ENCODE measurements at regions not wholly inside any gene's neighbourhood (a gene's known extent, or its start where the extent isn't known, plus 50 kb on each side); places are given as distances from the start of the nearest gene placed in this dataset.
"Not testable (repeated sequence)": the region's sequence is repeated elsewhere in the genome, so short reads cannot be mapped to it uniquely, and the experiment has no call there.

- DNase-seq (ENCODE audit: low read depth): not testable (repeated sequence)
- peak overlapping the region; percentile 33 for H3K4me3 ChIP-seq (ENCODE audit: low read depth, low read length)
These were observed 1834.2 kb downstream of the FOXD4L5 start for GRCh38 chr9:63450836-63451235.

GRCh38 chr9:63425123-63425522 is 1859.9 kb downstream of the FOXD4L5 start:
- H3K4me3 ChIP-seq (ENCODE audit: low read depth, low read length); DNase-seq (ENCODE audit: low read depth): not testable (repeated sequence)

- H3K4me3 ChIP-seq (ENCODE audit: low read depth, low read length): not testable (repeated sequence)
These were observed 1894.1 kb downstream of the FOXD4L5 start for GRCh38 chr9:63390897-63391296.

GRCh38 chr9:63385479-63385878 is 1899.5 kb downstream of the FOXD4L5 start:
- not testable (repeated sequence) for H3K4me3 ChIP-seq (ENCODE audit: low read depth, low read length); DNase-seq (ENCODE audit: low read depth)

More at GRCh38 chr9:63390897-63391296, 1894.1 kb downstream of the FOXD4L5 start:
- not testable (repeated sequence) for DNase-seq (ENCODE audit: low read depth)

GRCh38 chr9:63379864-63380263 is 1905.1 kb downstream of the FOXD4L5 start:
- not testable (repeated sequence) for DNase-seq (ENCODE audit: low read depth); H3K4me3 ChIP-seq (ENCODE audit: low read depth, low read length)

GRCh38 chr9:63354219-63354618 is 1930.8 kb downstream of the FOXD4L5 start:
- not testable (repeated sequence) for H3K4me3 ChIP-seq (ENCODE audit: low read depth, low read length); DNase-seq (ENCODE audit: low read depth)

- not testable (repeated sequence) for DNase-seq (ENCODE audit: low read depth)
These were observed 1937.7 kb downstream of the FOXD4L5 start for GRCh38 chr9:63347347-63347746.

GRCh38 chr9:63346310-63347048 is 1938.5 kb downstream of the FOXD4L5 start:
- not testable (repeated sequence) for H3K4me3 ChIP-seq (ENCODE audit: low read depth, low read length)

More at GRCh38 chr9:63347347-63347746, 1937.7 kb downstream of the FOXD4L5 start:
- H3K4me3 ChIP-seq (ENCODE audit: low read depth, low read length): not testable (repeated sequence)

GRCh38 chr9:63344408-63344807 is 1940.6 kb downstream of the FOXD4L5 start:
- not testable (repeated sequence) for DNase-seq (ENCODE audit: low read depth)

More at GRCh38 chr9:63346310-63347048, 1938.5 kb downstream of the FOXD4L5 start:
- DNase-seq (ENCODE audit: low read depth): peak; percentile 99

GRCh38 chr9:63342528-63342927 is 1942.5 kb downstream of the FOXD4L5 start:
- not testable (repeated sequence) for DNase-seq (ENCODE audit: low read depth); H3K4me3 ChIP-seq (ENCODE audit: low read depth, low read length)

More at GRCh38 chr9:63344408-63344807, 1940.6 kb downstream of the FOXD4L5 start:
- not testable (repeated sequence) for H3K4me3 ChIP-seq (ENCODE audit: low read depth, low read length)

GRCh38 chr9:63337899-63338604 is 1947.0 kb downstream of the FOXD4L5 start:
- DNase-seq (ENCODE audit: low read depth): peak; percentile 83
- not testable (repeated sequence) for H3K4me3 ChIP-seq (ENCODE audit: low read depth, low read length)

GRCh38 chr9:63335286-63335685 is 1949.7 kb downstream of the FOXD4L5 start:
- TF ChIP-seq CTCF (conservative IDR thresholded peaks at IDR 0.05; ENCODE audit: low read depth, low read length): peak; percentile 10
- H3K4me3 ChIP-seq (ENCODE audit: low read depth, low read length); DNase-seq (ENCODE audit: low read depth): not testable (repeated sequence)

GRCh38 chr9:63334187-63334586 is 1950.8 kb downstream of the FOXD4L5 start:
- not testable (repeated sequence) for DNase-seq (ENCODE audit: low read depth); H3K4me3 ChIP-seq (ENCODE audit: low read depth, low read length)

- not testable (repeated sequence) for H3K4me3 ChIP-seq (ENCODE audit: low read depth, low read length); DNase-seq (ENCODE audit: low read depth)
These were observed 1951.9 kb downstream of the FOXD4L5 start for GRCh38 chr9:63333083-63333482.

GRCh38 chr9:63328313-63328712 is 1956.7 kb downstream of the FOXD4L5 start:
- not testable (repeated sequence) for DNase-seq (ENCODE audit: low read depth); H3K4me3 ChIP-seq (ENCODE audit: low read depth, low read length)

- DNase-seq (ENCODE audit: low read depth); H3K4me3 ChIP-seq (ENCODE audit: low read depth, low read length): not testable (repeated sequence)
These were observed 1957.8 kb downstream of the FOXD4L5 start for GRCh38 chr9:63327211-63327610.

GRCh38 chr9:63326665-63327064 is 1958.3 kb downstream of the FOXD4L5 start:
- not testable (repeated sequence) for H3K4me3 ChIP-seq (ENCODE audit: low read depth, low read length); DNase-seq (ENCODE audit: low read depth)

- not testable (repeated sequence) for DNase-seq (ENCODE audit: low read depth)
These were observed 1959.3 kb downstream of the FOXD4L5 start for GRCh38 chr9:63325696-63326095.

More at GRCh38 chr9:63325696-63326095, 1959.3 kb downstream of the FOXD4L5 start:
- not testable (repeated sequence) for H3K4me3 ChIP-seq (ENCODE audit: low read depth, low read length)
